ENCODE measurements at regions not wholly inside any gene's neighbourhood (a gene's known extent, or its start where the extent isn't known, plus 50 kb on each side); places are given as distances from the start of the nearest gene placed in this dataset.

DNA sequence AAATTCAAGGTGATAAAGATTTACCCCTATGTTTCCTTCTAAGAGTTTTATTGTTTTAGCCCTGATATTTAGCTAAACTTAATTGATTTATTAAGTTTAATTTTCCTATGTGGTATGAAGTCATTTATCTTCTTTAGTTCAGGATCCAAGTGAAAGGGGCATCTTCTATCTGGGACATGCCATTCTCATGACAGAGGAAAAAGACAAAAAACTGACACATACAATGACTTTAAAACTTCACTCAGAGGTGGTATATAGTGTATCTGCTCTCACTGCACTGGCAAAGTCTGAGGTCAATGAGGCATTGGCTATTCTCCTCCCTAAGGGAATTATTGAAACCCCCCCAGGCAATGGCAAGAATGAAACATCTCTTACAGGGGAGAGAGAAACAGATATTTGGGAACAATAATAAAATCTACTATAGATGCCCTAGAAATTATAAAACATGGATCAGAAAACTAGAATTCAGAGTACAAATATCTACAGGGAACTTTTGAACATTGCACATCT is 237.4 kb downstream of the MYCN start:
- no peaks in the 10 kb centered on the region for H3K4me1 ChIP-seq (ENCODE audit: control extremely low read depth in 1 of 4, control insufficient read depth in 4 of 4, insufficient read depth in 4 of 4, low read length in 3 of 4)
- H3K4me3 ChIP-seq (ENCODE audit: control insufficient read depth in 1 of 7, extremely low read depth in 1 of 7, insufficient read depth in 4 of 7, low read depth in 2 of 7, low read length in 6 of 7) = no peak overlapping the region
- DNase-seq = no peak
- POLR2A ChIA-PET = interaction anchor here (0.7 kb wide), 1 partner anchor 167 kb away, joined by 5 read pairs; no protein-coding TSS in a partner anchor
- H3K27ac ChIP-seq (ENCODE audit: insufficient read depth in 1 of 2, low read depth in 1 of 2, low read length in 2 of 2, poor library complexity in 1 of 2, severe bottlenecking in 2 of 2) = no peak overlapping the region
- no peaks in the 10 kb centered on the region for H3K9me3 ChIP-seq (ENCODE audit: control extremely low read depth in 1 of 5, control insufficient read depth in 4 of 5, insufficient read depth in 2 of 5, low read depth in 1 of 5, low read length in 4 of 5)
- no peaks in the 10 kb centered on the region for H3K36me3 ChIP-seq (ENCODE audit: control insufficient read depth in 4 of 4, insufficient read depth in 4 of 4, low read length in 3 of 4)
- CTCF ChIA-PET = interaction anchor here (0.6 to 1.2 kb wide), 2 partner anchors 21 to 320 kb away, joined by 3 read pairs; no protein-coding TSS in a partner anchor
- H3K27me3 ChIP-seq (replicated peaks in 2 of 5; ENCODE audit: control insufficient read depth in 4 of 5, insufficient read depth in 5 of 5, low read length in 4 of 5) = no peaks in the 10 kb centered on the region

DNA sequence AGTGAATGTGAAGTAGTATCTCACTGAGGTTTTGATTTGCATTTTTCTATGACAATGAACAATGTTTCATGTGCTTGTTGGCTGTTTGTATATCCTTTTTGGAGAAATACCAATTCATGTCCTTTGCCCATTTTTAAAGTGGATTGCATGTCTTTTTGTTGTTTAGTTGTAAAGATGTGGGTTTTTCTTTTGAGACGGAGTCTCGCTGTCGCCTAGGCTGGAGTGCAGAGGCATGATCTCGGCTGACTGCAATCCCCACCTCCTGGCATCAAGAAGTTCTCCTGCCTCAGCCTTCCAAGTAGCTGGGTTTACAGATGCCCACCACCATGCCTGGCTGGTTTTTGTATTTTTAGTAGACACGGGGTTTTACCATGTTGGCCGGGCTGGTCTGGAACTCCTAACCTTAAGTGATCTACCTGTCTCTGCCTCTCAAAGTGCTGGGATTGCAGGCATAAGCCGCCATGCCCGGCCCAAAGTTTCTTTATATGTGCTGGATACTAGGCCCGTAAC is 236.7 kb downstream of the MYCN start:
- POLR2A ChIA-PET = no interaction called here
- CTCF ChIA-PET = no interaction called here
- 99% methylated on average over 6 of the region's 9 CpGs for WGBS (ENCODE audit: insufficient coverage)

DNA sequence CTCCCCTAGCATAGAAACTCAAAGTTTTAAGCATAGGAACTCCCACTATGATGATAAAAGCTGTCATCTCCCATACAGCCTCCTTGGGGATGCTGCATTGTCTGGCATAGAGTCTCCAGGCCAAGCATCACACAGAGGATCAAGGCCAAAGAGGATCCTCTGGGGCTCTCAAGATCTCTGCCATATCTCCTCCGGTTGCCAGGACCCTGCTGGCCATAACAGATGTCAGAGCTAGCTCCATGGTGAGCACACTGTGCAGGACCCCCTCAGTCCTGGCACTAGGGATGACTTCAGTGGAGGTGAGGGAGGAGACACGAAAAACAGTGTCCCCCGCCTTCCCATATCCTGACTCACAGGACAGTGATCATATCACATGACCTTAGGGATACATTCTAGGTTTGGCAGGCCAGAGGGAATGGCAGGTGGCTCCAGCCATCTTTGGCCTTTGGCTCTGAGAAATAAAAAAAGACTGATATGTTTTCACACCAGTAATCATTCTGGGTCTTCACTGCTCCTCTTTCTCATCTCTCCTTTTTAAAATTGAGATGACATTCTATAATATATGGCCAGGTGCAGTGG is 235.0 kb downstream of the MYCN start:
- ChIA-PET CTCF (no interaction called here), POLR2A (no interaction called here)
- Histone ChIP-seq H3K36me3 (ENCODE audit: control insufficient read depth in 4 of 4, insufficient read depth in 4 of 4, low read length in 3 of 4) (no peaks in the 10 kb centered on the region), H3K27ac (ENCODE audit: insufficient read depth in 1 of 2, low read depth in 1 of 2, low read length in 2 of 2, poor library complexity in 1 of 2, severe bottlenecking in 2 of 2) (no peak overlapping the region), H3K27me3 (replicated peaks in 2 of 5; ENCODE audit: control insufficient read depth in 4 of 5, insufficient read depth in 5 of 5, low read length in 4 of 5) (no peaks in the 10 kb centered on the region), H3K9me3 (ENCODE audit: control extremely low read depth in 1 of 5, control insufficient read depth in 4 of 5, insufficient read depth in 2 of 5, low read depth in 1 of 5, low read length in 4 of 5) (no peaks in the 10 kb centered on the region), H3K4me1 (ENCODE audit: control extremely low read depth in 1 of 4, control insufficient read depth in 4 of 4, insufficient read depth in 4 of 4, low read length in 3 of 4) (no peaks in the 10 kb centered on the region), H3K4me3 (ENCODE audit: control insufficient read depth in 1 of 7, extremely low read depth in 1 of 7, insufficient read depth in 4 of 7, low read depth in 2 of 7, low read length in 6 of 7) (no peak overlapping the region)
- no peak for DNase-seq
- 100% methylated on average over 2 of the region's 3 CpGs for WGBS (ENCODE audit: insufficient coverage)

More for the DNA sequence above, 236.7 kb downstream of the MYCN start:
- H3K4me1 ChIP-seq (ENCODE audit: control extremely low read depth in 1 of 4, control insufficient read depth in 4 of 4, insufficient read depth in 4 of 4, low read length in 3 of 4) = no peaks in the 10 kb centered on the region
- H3K36me3 ChIP-seq (ENCODE audit: control insufficient read depth in 4 of 4, insufficient read depth in 4 of 4, low read length in 3 of 4) = no peaks in the 10 kb centered on the region
- no peak overlapping the region for H3K4me3 ChIP-seq (ENCODE audit: control insufficient read depth in 1 of 7, extremely low read depth in 1 of 7, insufficient read depth in 4 of 7, low read depth in 2 of 7, low read length in 6 of 7)
- no peaks in the 10 kb centered on the region for H3K9me3 ChIP-seq (ENCODE audit: control extremely low read depth in 1 of 5, control insufficient read depth in 4 of 5, insufficient read depth in 2 of 5, low read depth in 1 of 5, low read length in 4 of 5)
- H3K27ac ChIP-seq (ENCODE audit: insufficient read depth in 1 of 2, low read depth in 1 of 2, low read length in 2 of 2, poor library complexity in 1 of 2, severe bottlenecking in 2 of 2) = no peak overlapping the region
- H3K27me3 ChIP-seq (replicated peaks in 2 of 5; ENCODE audit: control insufficient read depth in 4 of 5, insufficient read depth in 5 of 5, low read length in 4 of 5) = no peaks in the 10 kb centered on the region
- DNase-seq = no peak

DNA sequence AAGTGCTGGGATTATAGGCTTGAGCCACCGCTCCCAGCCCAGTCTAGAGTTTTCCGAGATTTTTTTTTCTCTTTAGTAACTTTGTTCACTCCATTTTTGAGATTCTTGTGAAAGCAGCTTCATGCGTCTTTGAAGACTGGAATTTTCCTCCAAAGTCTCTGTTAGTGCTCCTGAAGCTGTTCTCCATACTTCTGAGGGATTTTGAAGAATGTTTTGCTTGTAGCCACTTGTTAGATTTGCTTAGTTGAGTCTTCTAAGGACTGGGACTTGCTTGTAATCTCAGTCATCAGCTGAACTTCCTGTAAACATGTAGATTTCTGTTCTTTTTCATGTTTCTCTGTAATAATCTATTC is 234.3 kb downstream of the MYCN start:
- H3K4me1 ChIP-seq (ENCODE audit: control extremely low read depth in 1 of 4, control insufficient read depth in 4 of 4, insufficient read depth in 4 of 4, low read length in 3 of 4) = no peaks in the 10 kb centered on the region
- 100% methylated on average over 3 of the region's 3 CpGs for WGBS (ENCODE audit: insufficient coverage)
- no peaks in the 10 kb centered on the region for H3K9me3 ChIP-seq (ENCODE audit: control extremely low read depth in 1 of 5, control insufficient read depth in 4 of 5, insufficient read depth in 2 of 5, low read depth in 1 of 5, low read length in 4 of 5)
- no peaks in the 10 kb centered on the region for H3K36me3 ChIP-seq (ENCODE audit: control insufficient read depth in 4 of 4, insufficient read depth in 4 of 4, low read length in 3 of 4)
- no peaks in the 10 kb centered on the region for H3K27me3 ChIP-seq (replicated peaks in 2 of 5; ENCODE audit: control insufficient read depth in 4 of 5, insufficient read depth in 5 of 5, low read length in 4 of 5)
- no peak overlapping the region for H3K4me3 ChIP-seq (ENCODE audit: control insufficient read depth in 1 of 7, extremely low read depth in 1 of 7, insufficient read depth in 4 of 7, low read depth in 2 of 7, low read length in 6 of 7)
- ChIA-PET CTCF (no interaction called here), POLR2A (no interaction called here)
- no peak for DNase-seq
- H3K27ac ChIP-seq (ENCODE audit: insufficient read depth in 1 of 2, low read depth in 1 of 2, low read length in 2 of 2, poor library complexity in 1 of 2, severe bottlenecking in 2 of 2) = no peak overlapping the region

DNA sequence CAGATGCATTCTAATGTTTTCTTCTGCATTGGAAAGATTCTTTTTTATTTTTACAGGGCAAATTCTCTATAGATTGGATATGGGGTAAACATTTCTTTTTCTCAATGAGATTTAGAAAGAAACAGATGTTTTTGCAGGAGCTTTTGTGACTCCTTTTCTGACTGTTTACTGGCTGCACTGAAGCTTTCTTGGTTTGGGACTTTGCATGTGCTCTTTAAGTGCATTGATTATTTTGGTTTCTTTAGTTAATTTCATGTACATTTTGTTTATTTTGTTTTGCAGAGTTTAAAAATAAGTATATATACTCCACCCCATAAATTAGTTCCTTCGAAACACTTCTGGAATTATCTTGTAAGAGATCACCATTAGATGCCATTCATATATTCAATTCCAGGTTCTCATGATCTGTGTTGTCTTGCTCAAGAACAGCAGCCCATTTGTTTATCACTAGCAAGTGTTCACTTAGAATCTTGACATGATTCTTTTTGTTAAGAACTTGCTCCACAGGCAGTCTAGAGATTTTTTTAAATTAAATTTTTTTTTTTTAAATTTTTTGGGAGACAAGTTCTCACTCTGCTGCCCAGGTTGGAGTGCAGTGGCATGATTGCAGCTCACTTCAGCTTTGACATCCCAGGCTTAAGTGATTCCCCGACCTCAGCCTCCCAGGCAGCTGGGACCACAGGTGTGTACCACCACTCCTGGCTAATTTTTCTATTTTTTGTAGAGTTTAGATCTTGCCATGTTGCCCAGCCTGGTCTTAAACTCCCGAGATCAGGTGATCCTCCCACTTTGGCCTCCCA is 233.7 kb downstream of the MYCN start:
- Histone ChIP-seq H3K27ac (ENCODE audit: insufficient read depth in 1 of 2, low read depth in 1 of 2, low read length in 2 of 2, poor library complexity in 1 of 2, severe bottlenecking in 2 of 2) (no peak overlapping the region), H3K4me1 (ENCODE audit: control extremely low read depth in 1 of 4, control insufficient read depth in 4 of 4, insufficient read depth in 4 of 4, low read length in 3 of 4) (no peaks in the 10 kb centered on the region), H3K9me3 (ENCODE audit: control extremely low read depth in 1 of 5, control insufficient read depth in 4 of 5, insufficient read depth in 2 of 5, low read depth in 1 of 5, low read length in 4 of 5) (no peaks in the 10 kb centered on the region), H3K36me3 (ENCODE audit: control insufficient read depth in 4 of 4, insufficient read depth in 4 of 4, low read length in 3 of 4) (no peaks in the 10 kb centered on the region), H3K4me3 (ENCODE audit: control insufficient read depth in 1 of 7, extremely low read depth in 1 of 7, insufficient read depth in 4 of 7, low read depth in 2 of 7, low read length in 6 of 7) (no peak overlapping the region), H3K27me3 (replicated peaks in 2 of 5; ENCODE audit: control insufficient read depth in 4 of 5, insufficient read depth in 5 of 5, low read length in 4 of 5) (no peaks in the 10 kb centered on the region)
- CTCF ChIA-PET = no interaction called here
- DNase-seq = no peak
- POLR2A ChIA-PET = no interaction called here
- 97% methylated on average over 3 of the region's 3 CpGs for WGBS (ENCODE audit: insufficient coverage)

DNA sequence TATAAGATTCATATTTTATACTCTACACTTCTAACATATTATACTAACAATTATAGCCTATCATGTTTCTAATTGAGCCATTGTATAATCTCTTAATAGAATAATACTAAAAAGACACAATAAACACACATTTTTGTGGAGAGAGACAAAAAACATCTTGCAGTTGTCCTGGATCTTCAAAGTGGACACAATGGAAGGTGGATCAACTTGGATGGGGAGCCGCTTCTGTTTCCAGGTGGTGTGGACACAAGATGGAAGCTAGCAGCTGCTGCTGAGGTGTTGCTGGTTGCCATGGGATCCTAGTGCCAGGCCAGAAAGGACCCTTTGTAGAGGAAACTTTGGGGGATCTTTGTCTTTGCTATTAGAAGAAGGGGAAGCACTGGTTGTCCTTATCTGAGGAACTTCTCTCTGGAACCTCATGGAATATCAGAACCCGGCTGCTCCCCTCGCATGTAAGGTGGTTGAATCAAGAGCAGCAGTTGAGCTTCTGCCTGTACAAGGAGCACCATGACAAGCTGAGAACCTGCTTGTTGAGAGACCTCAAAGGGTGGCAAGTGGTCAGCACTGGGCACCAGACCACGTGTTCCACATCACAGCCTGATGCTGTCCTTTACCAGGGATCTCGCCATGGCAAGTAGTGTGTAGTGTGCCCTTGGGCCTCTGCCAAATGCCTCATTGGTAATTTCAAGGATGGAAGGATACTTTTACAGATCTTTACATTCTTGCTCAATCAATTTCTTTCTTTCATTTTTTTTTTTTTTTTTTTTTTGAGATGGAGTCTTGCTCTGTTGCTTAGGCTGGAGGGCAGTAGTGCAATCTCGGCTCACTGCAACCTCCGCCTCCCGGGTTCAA is 232.2 kb downstream of the MYCN start:
- Histone ChIP-seq H3K36me3 (ENCODE audit: control insufficient read depth in 4 of 4, insufficient read depth in 4 of 4, low read length in 3 of 4) (no peaks in the 10 kb centered on the region), H3K4me3 (ENCODE audit: control insufficient read depth in 1 of 7, extremely low read depth in 1 of 7, insufficient read depth in 4 of 7, low read depth in 2 of 7, low read length in 6 of 7) (no peak overlapping the region), H3K4me1 (ENCODE audit: control extremely low read depth in 1 of 4, control insufficient read depth in 4 of 4, insufficient read depth in 4 of 4, low read length in 3 of 4) (no peaks in the 10 kb centered on the region), H3K27ac (ENCODE audit: insufficient read depth in 1 of 2, low read depth in 1 of 2, low read length in 2 of 2, poor library complexity in 1 of 2, severe bottlenecking in 2 of 2) (no peak overlapping the region), H3K9me3 (ENCODE audit: control extremely low read depth in 1 of 5, control insufficient read depth in 4 of 5, insufficient read depth in 2 of 5, low read depth in 1 of 5, low read length in 4 of 5) (no peaks in the 10 kb centered on the region), H3K27me3 (replicated peaks in 2 of 5; ENCODE audit: control insufficient read depth in 4 of 5, insufficient read depth in 5 of 5, low read length in 4 of 5) (no peaks in the 10 kb centered on the region)
- DNase-seq = no peak
- ChIA-PET CTCF (no interaction called here), POLR2A (no interaction called here)
- 96% methylated on average over 2 of the region's 8 CpGs for WGBS (ENCODE audit: insufficient coverage)

All from common myeloid progenitor, CD34-positive (primary cell).